ENCODE measurements at regions not wholly inside any gene's neighbourhood (a gene's known extent, or its start where the extent isn't known, plus 50 kb on each side); places are given as distances from the start of the nearest gene placed in this dataset.

DNA sequence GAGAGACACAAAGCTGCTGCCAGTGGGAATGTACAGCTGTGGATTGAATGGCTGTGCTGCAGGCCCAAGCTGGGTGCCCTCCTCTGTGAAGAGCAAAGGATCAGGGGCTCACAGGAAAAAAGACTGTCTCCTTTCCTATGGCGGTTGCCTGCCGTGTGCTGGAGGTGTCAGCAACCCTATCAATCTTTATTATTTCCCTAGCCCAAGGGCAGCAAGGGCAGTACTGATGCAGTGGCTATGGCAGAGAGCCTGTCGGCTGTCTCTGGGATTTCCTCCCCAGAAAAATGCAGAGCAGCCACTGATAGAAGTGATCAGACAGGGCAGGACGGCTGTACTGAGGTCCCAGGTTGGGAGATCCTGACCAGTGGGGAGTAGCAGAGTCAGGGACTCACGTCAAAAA is 117.3 kb upstream of the CDH12 start:
- no peaks in the 10 kb centered on the region for H3K27me3 ChIP-seq (replicated peaks; ENCODE audit: control insufficient read depth, insufficient read depth, low read length)
- no peaks in the 10 kb centered on the region; the same call in 1 of the 2 replicates for H3K9me3 ChIP-seq
- H3K9me3 Mint-ChIP-seq (ENCODE audit: unreplicated experiment) = peaks cover 28% of the 10 kb centered on the region
- H3K36me3 ChIP-seq (ENCODE audit: control insufficient read depth, insufficient read depth, low read length) = no peaks in the 10 kb centered on the region
- POLR2A ChIA-PET = no interaction called here
- no peak for DNase-seq
- CTCF ChIA-PET = no interaction called here
- no peak overlapping the region for H3K4me3 ChIP-seq (ENCODE audit: low read depth, low read length)
- no TSS peak for BruUV-seq (replicated peaks)
- H3K27me3 Mint-ChIP-seq (ENCODE audit: insufficient read depth, unreplicated experiment) = no peaks in the 10 kb centered on the region
- TF ChIP-seq, protein P1, sequence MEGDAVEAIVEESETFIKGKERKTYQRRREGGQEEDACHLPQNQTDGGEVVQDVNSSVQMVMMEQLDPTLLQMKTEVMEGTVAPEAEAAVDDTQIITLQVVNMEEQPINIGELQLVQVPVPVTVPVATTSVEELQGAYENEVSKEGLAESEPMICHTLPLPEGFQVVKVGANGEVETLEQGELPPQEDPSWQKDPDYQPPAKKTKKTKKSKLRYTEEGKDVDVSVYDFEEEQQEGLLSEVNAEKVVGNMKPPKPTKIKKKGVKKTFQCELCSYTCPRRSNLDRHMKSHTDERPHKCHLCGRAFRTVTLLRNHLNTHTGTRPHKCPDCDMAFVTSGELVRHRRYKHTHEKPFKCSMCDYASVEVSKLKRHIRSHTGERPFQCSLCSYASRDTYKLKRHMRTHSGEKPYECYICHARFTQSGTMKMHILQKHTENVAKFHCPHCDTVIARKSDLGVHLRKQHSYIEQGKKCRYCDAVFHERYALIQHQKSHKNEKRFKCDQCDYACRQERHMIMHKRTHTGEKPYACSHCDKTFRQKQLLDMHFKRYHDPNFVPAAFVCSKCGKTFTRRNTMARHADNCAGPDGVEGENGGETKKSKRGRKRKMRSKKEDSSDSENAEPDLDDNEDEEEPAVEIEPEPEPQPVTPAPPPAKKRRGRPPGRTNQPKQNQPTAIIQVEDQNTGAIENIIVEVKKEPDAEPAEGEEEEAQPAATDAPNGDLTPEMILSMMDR (IDR thresholded peaks at IDR 0.05; ENCODE audit: insufficient read depth in 1 of 2, low read depth in 1 of 2, low read length in 1 of 2, severe bottlenecking in 1 of 2, unreplicated experiment in 1 of 2) = no peak
- H3K27ac Mint-ChIP-seq (ENCODE audit: unreplicated experiment) = no peak overlapping the region
- H3K4me1 Mint-ChIP-seq (ENCODE audit: low read depth, unreplicated experiment) = no peaks in the 10 kb centered on the region
- no peak overlapping the region for H3K4me3 Mint-ChIP-seq (ENCODE audit: unreplicated experiment)
- H3K4me1 ChIP-seq = no peaks in the 10 kb centered on the region
- H3K36me3 Mint-ChIP-seq (ENCODE audit: insufficient read depth, unreplicated experiment) = no peaks in the 10 kb centered on the region
- intact Hi-C loops (cut with micrococcal nuclease; ENCODE audit: unreplicated experiment) = no loop called here

GRCh38 chr5:22968386-22968785 is 115.2 kb upstream of the CDH12 start:
- Mint-ChIP-seq H3K9me3 (ENCODE audit: unreplicated experiment) (peaks cover 28% of the 10 kb centered on the region), H3K27ac (ENCODE audit: unreplicated experiment) (no peak overlapping the region), H3K36me3 (ENCODE audit: insufficient read depth, unreplicated experiment) (no peaks in the 10 kb centered on the region), H3K4me3 (ENCODE audit: unreplicated experiment) (no peak overlapping the region), H3K27me3 (ENCODE audit: insufficient read depth, unreplicated experiment) (no peaks in the 10 kb centered on the region), H3K4me1 (ENCODE audit: low read depth, unreplicated experiment) (no peaks in the 10 kb centered on the region)
- no peak overlapping the region for H3K4me3 ChIP-seq (ENCODE audit: low read depth, low read length)
- intact Hi-C loops (cut with micrococcal nuclease; ENCODE audit: unreplicated experiment) = no loop called here
- ChIA-PET POLR2A (no interaction called here), CTCF (no interaction called here)
- TF ChIP-seq, protein P1 (IDR thresholded peaks at IDR 0.05; ENCODE audit: insufficient read depth in 1 of 2, low read depth in 1 of 2, low read length in 1 of 2, severe bottlenecking in 1 of 2, unreplicated experiment in 1 of 2) = no peak
- no peaks in the 10 kb centered on the region; the same call in 1 of the 2 replicates for H3K9me3 ChIP-seq
- H3K36me3 ChIP-seq (ENCODE audit: control insufficient read depth, insufficient read depth, low read length) = no peaks in the 10 kb centered on the region
- H3K4me1 ChIP-seq = no peaks in the 10 kb centered on the region
- BruUV-seq (replicated peaks) = no TSS peak
- H3K27me3 ChIP-seq (replicated peaks; ENCODE audit: control insufficient read depth, insufficient read depth, low read length) = no peaks in the 10 kb centered on the region
- DNase-seq = no peak

GRCh38 chr5:22965960-22966359 is 112.8 kb upstream of the CDH12 start:
- no peaks in the 10 kb centered on the region for H3K27me3 Mint-ChIP-seq (ENCODE audit: insufficient read depth, unreplicated experiment)
- H3K9me3 ChIP-seq = no peaks in the 10 kb centered on the region; the same call in 1 of the 2 replicates
- H3K36me3 Mint-ChIP-seq (ENCODE audit: insufficient read depth, unreplicated experiment) = no peaks in the 10 kb centered on the region
- H3K4me3 Mint-ChIP-seq (ENCODE audit: unreplicated experiment) = no peak overlapping the region
- no peak overlapping the region for H3K27ac Mint-ChIP-seq (ENCODE audit: unreplicated experiment)
- H3K4me1 ChIP-seq = no peaks in the 10 kb centered on the region
- no peak for DNase-seq
- intact Hi-C loops (cut with micrococcal nuclease; ENCODE audit: unreplicated experiment) = no loop called here
- no TSS peak for BruUV-seq (replicated peaks)
- H3K4me1 Mint-ChIP-seq (ENCODE audit: low read depth, unreplicated experiment) = no peaks in the 10 kb centered on the region
- peaks cover 28% of the 10 kb centered on the region for H3K9me3 Mint-ChIP-seq (ENCODE audit: unreplicated experiment)
- H3K4me3 ChIP-seq (ENCODE audit: low read depth, low read length) = no peak overlapping the region
- no peaks in the 10 kb centered on the region for H3K27me3 ChIP-seq (replicated peaks; ENCODE audit: control insufficient read depth, insufficient read depth, low read length)
- H3K36me3 ChIP-seq (ENCODE audit: control insufficient read depth, insufficient read depth, low read length) = no peaks in the 10 kb centered on the region
- CTCF ChIA-PET = no interaction called here
- TF ChIP-seq, protein P1 (IDR thresholded peaks at IDR 0.05; ENCODE audit: insufficient read depth in 1 of 2, low read depth in 1 of 2, low read length in 1 of 2, severe bottlenecking in 1 of 2, unreplicated experiment in 1 of 2) = no peak
- POLR2A ChIA-PET = no interaction called here

Data from Caco-2 (cell line).